ENCODE measurements at regions not wholly inside any gene's neighbourhood (a gene's known extent, or its start where the extent isn't known, plus 50 kb on each side); places are given as distances from the start of the nearest gene placed in this dataset.

DNA sequence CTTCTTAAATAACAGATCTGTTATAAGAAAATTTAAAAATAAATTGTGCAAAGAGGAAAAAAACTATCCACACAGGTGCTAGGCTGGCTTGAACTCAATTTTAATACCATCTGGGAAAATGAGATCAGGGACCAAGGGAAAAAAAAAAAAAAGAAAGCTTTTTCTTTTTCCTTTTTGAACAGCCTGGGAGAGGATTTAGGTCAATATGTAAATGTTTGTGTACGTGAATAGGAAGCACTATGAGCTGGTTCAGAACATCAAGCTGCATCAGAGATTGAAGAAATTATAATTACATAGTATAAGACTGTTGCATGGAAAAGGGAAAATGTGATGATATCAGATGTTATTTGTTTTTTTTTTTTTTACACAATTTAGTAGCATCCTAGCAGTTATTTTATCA lies 548.0 kb downstream of the ARL4A start:
- H3K9me2 ChIP-seq (ENCODE audit: insufficient read depth): no peaks in the 10 kb centered on the region
- H3K27ac ChIP-seq (ENCODE audit: low read depth, low read length): no peak overlapping the region
- H3K4me1 ChIP-seq (ENCODE audit: control insufficient read depth in 1 of 2, insufficient read depth in 2 of 2, low read length in 2 of 2): peaks cover 3 to 6% of the 10 kb centered on the region in 2 experiments; a peak in 3 of 4 replicates
- no peaks in the 10 kb centered on the region for H3K79me2 ChIP-seq (ENCODE audit: insufficient read depth, low read length)
- ChIA-PET POLR2A (no interaction called here), RAD21 (ENCODE audit: low non-redundant PET in 1 of 2, low total read pairs in 2 of 2, uncharacterized antibody in 2 of 2, unreplicated experiment in 2 of 2) (no interaction called here), CTCF (no interaction called here)
- intact Hi-C loops (cut with micrococcal nuclease): no loop called here
- H3K4me3 ChIP-seq (replicated peaks in 1 of 2; ENCODE audit: low read depth in 1 of 2, low read length in 2 of 2): no peak overlapping the region
- no peak overlapping the region for H2AFZ ChIP-seq (ENCODE audit: low read depth, low read length, poor library complexity, severe bottlenecking)
- no peak overlapping the region for H3K9ac ChIP-seq (ENCODE audit: low read length)
- ATAC-seq: no peak
- BruUV-seq (replicated peaks): no TSS peak
- H4K20me1 ChIP-seq (ENCODE audit: insufficient read depth): no peaks in the 10 kb centered on the region
- no peak for DNase-seq (ENCODE audit: low read depth, low spot score)
- H3K4me2 ChIP-seq (ENCODE audit: low read length): no peak overlapping the region
- TF ChIP-seq CBX3 (IDR thresholded peaks at IDR 0.05; ENCODE audit: low read depth): no peak
- TF ChIP-seq POLR2AphosphoS5 (IDR thresholded peaks at IDR 0.05; ENCODE audit: low read depth, low read length): no peak
- no peak for TF ChIP-seq TCF7L2 (IDR thresholded peaks at IDR 0.05; ENCODE audit: borderline replicate concordance, extremely low read depth, insufficient read depth, insufficient read length)
- TF ChIP-seq POLR2A (IDR thresholded peaks at IDR 0.05; ENCODE audit: borderline replicate concordance, extremely low read depth, insufficient read depth, insufficient read length): no peak
- TF ChIP-seq ELF1 (IDR thresholded peaks at IDR 0.05; ENCODE audit: borderline replicate concordance, low read depth): no peak
- no peak for TF ChIP-seq ZNF274 (IDR thresholded peaks at IDR 0.05; ENCODE audit: low read depth, low read length)
- TF ChIP-seq SRF (IDR thresholded peaks at IDR 0.05; ENCODE audit: low read depth): no peak
- H3K27me3 ChIP-seq (ENCODE audit: insufficient read depth, low read length): no peaks in the 10 kb centered on the region
- H3K9me3 ChIP-seq (ENCODE audit: control insufficient read depth in 1 of 2, insufficient read depth in 1 of 2, low read depth in 1 of 2, low read length in 2 of 2): no peaks in the 10 kb centered on the region
- no peaks in the 10 kb centered on the region for H3K36me3 ChIP-seq (ENCODE audit: control insufficient read depth in 1 of 2, insufficient read depth in 2 of 2, low read length in 2 of 2)

GRCh38 chr7:13236026-13236425 lies 548.6 kb downstream of the ARL4A start:
- peaks cover 3 to 10% of the 10 kb centered on the region in 2 experiments; a peak in 3 of 4 replicates for H3K4me1 ChIP-seq (ENCODE audit: control insufficient read depth in 1 of 2, insufficient read depth in 2 of 2, low read length in 2 of 2)
- no peak overlapping the region for H2AFZ ChIP-seq (ENCODE audit: low read depth, low read length, poor library complexity, severe bottlenecking)
- TF ChIP-seq POLR2AphosphoS5 (IDR thresholded peaks at IDR 0.05; ENCODE audit: low read depth, low read length): no peak
- ChIA-PET RAD21 (ENCODE audit: low non-redundant PET in 1 of 2, low total read pairs in 2 of 2, uncharacterized antibody in 2 of 2, unreplicated experiment in 2 of 2) (no interaction called here), POLR2A (no interaction called here), CTCF (no interaction called here)
- no peak overlapping the region for H3K9ac ChIP-seq (ENCODE audit: low read length)
- H3K27ac ChIP-seq (ENCODE audit: low read depth, low read length): no peak overlapping the region
- H3K27me3 ChIP-seq (ENCODE audit: insufficient read depth, low read length): no peaks in the 10 kb centered on the region
- no peaks in the 10 kb centered on the region for H3K9me2 ChIP-seq (ENCODE audit: insufficient read depth)
- DNase-seq (ENCODE audit: low read depth, low spot score) (no peak), ATAC-seq (no peak)
- no peak overlapping the region for H3K4me2 ChIP-seq (ENCODE audit: low read length)
- H3K9me3 ChIP-seq (ENCODE audit: control insufficient read depth in 1 of 2, insufficient read depth in 1 of 2, low read depth in 1 of 2, low read length in 2 of 2): no peaks in the 10 kb centered on the region
- H3K36me3 ChIP-seq (ENCODE audit: control insufficient read depth in 1 of 2, insufficient read depth in 2 of 2, low read length in 2 of 2): no peaks in the 10 kb centered on the region
- H3K4me3 ChIP-seq (replicated peaks in 1 of 2; ENCODE audit: low read depth in 1 of 2, low read length in 2 of 2): no peak overlapping the region
- no peaks in the 10 kb centered on the region for H3K79me2 ChIP-seq (ENCODE audit: insufficient read depth, low read length)
- H4K20me1 ChIP-seq (ENCODE audit: insufficient read depth): no peaks in the 10 kb centered on the region
- BruUV-seq (replicated peaks): no TSS peak
- intact Hi-C loops (cut with micrococcal nuclease): no loop called here

Data from HCT116 (cell line).